Non-pigmented ciliary epithelial cell (primary cell): ENCODE measurements at regions not wholly inside any gene's neighbourhood (a gene's known extent, or its start where the extent isn't known, plus 50 kb on each side); places are given as distances from the start of the nearest gene placed in this dataset.

Experiments used
- DNase-seq: peaks from one replicate; pipeline ENCODE4 v3.0.0-alpha.2; 2010; ENCODE audit warnings: low read depth

GRCh38 chr14:84657911-84658310, 872.0 kb upstream of the FLRT2 start:
- DNase-seq, result no peak

DNA sequence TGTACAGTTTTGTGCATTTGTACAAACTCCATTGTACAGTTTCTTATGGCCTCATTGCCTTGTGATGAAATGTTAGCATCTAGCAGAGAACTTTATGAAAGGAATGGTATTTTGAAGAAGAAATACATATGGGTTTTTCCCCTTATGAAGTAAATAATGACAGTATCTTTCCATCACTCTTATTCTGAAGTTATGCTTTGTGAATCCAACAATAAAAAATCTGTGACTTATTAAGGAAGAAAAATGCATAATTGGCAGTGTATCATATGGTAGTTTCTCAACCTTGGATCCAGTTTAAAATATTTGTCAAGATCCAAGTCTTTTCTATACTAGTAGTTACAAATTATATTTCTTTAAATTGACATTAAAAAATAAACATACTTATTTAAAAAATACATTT, 859.1 kb upstream of the FLRT2 start:
- DNase-seq, result no peak

DNA sequence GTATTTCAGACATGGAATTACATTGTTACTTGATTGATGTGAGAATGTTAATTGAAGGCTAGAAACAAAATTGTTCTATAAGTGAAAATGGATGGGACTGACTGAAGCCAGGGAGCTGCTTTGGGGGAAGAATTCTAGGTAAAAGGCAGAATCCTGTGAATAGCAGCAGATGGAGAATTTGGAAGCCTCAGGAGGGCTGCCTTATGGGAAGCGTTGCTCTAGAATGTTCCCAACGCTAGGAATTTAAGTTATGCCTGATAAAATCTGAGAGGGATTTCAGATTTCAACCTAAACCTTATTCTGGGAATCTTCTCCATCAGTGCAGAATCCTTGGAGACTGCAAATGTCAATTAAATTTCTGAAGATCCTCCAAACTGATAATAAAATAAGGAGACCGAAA, 858.2 kb upstream of the FLRT2 start:
- DNase-seq, result no peak

DNA sequence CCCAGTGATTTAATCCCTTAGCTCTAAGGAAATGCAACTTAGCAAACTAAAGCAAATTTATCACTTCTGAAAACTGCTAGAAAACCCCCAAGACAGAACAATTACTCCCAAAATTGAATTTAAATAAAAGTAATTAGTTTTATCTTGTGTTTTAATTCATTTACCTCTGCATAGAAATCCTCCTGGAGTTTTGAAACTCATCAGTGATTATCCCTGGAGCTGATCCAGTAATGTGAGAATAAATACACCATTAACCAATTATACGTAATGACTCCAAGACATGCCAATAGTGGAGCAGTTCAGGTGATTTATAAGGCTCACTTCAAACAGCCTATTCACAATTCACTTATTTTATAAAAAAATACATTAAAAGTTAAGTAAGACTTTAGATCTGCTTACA, 855.3 kb upstream of the FLRT2 start:
- no peak for DNase-seq

GRCh38 chr14:84686550-84686949, 843.4 kb upstream of the FLRT2 start:
- DNase-seq, result no peak

- DNase-seq, result no peak
Measured at GRCh38 chr14:84688297-84689025, 841.5 kb upstream of the FLRT2 start.

GRCh38 chr14:84694161-84694560, 835.8 kb upstream of the FLRT2 start:
- DNase-seq, result no peak

- DNase-seq, result no peak
Measured at GRCh38 chr14:84704601-84705000, 825.3 kb upstream of the FLRT2 start.

DNA sequence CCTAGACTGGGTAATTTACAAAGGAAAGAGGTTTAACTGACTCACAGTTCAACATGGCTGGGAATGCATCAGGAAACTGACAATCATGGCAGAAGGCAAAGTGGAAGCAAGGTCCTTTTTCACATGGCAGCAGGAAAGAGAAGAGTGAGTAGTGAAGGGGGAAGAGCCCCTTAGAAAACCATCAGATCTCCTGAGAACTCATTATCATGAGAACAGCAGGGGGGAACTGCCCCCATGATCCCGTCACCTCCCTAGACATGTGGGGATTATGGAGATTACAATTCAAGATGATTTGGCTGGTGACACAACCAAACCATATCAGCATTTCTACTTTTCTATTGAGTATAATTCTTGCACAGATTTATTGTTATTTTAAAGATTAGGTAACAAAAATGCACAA, 822.1 kb upstream of the FLRT2 start:
- DNase-seq, result no peak

DNA sequence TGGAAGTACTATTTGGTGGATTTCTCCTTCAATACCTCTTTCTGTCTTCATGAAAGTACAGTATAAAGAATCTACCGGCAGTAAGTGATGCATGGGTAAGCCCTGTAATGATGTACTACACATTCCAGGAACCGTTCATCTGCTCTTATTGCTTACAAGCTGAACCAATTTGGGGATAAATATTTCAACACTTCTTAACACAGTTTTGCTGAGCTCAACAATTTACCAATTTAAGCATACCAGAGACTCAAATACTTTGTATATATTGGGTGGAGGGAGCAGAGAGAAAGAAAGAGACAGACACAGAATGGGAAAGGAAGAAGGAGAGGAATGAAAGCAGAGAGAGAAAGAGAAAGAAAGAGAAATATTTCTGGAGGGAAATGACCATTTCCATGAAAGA, 821.1 kb upstream of the FLRT2 start:
- DNase-seq, result no peak

DNA sequence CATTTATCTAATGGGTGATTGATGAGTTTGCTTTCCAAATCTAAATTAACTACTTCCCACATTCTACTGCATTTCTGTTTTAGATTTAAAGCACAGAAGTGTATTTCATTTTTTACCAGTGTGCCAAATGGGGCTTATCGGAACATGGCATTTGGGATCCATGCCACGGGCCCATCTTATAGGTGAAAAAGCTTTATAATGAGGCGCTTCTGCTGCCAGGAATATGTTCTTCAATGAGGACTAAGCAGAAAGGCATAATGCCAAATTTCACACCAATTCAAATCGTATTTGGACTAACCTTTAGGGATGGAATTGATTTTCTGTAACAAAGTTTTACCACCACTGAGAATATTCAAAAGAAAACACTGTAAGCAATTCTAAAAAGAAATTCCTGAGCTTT, 803.5 kb upstream of the FLRT2 start:
- DNase-seq, result no peak

DNA sequence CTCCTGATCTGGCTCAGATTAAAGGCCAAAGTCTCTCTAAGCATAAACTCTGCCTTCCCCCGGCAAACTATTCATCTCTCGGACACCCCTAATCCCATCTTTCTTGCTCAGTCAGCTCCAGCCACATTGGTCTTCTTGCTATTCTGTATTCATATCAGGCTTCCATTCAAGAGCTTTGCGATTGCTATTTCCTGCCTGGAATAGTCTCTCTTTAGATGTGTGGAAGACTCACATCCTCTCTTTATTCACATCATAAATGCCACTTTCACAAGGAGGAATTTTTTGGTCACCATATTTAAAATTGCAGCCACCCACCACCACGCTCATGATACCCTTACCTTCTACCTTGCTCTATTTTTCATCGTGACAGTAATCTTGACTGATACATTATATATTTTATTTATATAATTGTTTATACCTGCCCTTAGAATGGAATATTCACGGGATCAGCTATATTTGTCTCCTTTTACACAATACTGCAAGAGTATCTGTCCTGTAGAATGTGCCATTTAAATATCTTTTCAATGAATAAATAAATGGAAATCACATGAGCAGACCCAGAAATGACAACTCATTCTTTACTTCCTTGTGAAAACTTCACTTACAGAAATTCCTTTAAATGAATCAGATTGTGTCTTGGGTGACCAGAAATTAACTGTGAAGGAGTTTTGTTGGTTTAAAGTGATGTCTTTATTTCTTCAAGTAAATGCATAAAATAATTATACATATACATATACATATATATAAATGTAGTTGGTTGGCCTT, 780.6 kb upstream of the FLRT2 start:
- DNase-seq, result no peak

GRCh38 chr14:84750284-84750683, 779.7 kb upstream of the FLRT2 start:
- DNase-seq, result no peak

- peak; percentile 74 for DNase-seq
Measured at GRCh38 chr14:84750763-84751554, 779.0 kb upstream of the FLRT2 start.

DNA sequence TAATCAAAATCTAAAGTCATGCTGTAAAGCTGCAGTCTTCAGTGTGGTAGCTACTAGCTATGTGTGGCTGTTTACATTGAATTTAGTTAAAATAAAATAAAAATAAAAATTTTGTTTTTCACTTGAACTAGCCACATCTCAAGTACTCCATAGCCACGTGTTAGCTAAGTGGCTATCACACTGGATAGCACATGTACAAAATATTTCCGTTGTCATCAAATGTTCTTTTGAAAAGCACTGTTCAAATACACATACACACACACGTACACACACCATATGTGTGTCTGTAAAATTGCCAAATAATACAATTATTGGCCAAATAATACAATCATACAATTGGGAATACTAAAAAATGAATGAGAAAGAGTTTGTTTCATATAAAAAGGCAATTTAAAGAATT, 778.2 kb upstream of the FLRT2 start:
- DNase-seq, result no peak

DNA sequence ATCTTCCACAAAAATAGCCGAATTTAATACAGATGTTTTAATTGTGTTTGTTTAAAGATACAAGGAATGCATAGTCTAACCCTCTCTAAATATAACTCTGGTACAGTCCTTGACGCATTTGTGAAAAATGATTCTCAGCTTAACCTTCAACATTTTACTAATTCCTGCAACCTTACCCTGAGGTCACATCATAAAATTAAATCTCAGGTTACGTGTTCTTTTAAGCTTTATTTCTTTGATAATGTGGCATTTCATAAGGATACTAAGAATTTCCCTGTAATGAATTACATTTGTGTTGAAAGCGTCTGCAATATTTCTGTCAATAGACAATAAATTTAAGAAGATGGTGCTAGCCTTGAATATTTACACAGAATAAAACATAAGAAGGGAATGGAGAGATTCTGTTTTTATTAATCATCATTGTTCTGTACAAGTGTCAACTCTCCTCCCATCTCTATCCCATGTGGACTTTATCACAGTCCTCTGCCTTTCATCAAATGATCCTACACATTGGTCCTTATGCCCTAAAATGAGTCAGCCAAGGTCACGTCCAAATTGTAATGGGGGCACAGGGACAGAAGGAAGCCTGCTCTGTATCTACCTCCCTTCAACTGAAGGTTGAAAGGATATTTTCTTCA, 769.3 kb upstream of the FLRT2 start:
- no peak for DNase-seq

GRCh38 chr14:84767434-84767833, 762.5 kb upstream of the FLRT2 start:
- no peak for DNase-seq

DNA sequence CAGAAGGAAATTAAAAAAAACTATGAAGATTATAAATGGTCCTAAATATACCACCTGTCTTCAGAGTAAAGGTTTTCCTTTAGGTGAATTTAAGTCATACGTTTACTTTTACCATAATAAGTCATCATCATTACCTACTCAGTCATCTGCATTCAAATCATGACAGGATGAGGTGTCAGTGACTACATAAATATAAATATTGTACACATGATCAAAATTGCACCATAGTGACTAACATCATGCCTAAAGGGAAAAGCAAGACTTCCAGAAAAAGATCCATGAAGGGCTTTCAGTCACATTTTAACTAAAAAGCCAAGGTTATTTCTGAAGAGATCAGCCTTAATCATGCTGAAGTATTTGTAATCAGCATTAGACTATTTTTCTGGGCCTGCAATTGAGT, 759.9 kb upstream of the FLRT2 start:
- DNase-seq, result no peak

DNA sequence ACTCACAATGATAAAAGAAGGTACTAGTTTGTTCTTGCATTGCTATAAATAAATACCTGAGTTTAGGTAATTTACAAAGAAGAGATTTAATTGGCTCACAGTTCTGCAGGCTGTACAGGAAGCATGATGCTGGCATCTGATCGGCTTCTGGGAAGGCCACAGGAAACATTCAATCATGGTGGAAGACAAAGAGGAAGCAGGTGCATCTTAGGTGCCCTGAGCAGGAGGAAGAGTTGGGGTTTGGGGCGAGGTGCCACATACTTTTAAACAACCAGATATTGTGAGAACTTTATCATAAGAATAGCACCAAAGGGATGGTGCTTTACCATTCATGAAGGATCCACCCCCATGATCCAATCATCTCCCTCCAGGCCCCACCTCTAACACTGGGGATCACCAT, 752.6 kb upstream of the FLRT2 start:
- DNase-seq, result no peak

GRCh38 chr14:84782902-84783301, 747.0 kb upstream of the FLRT2 start:
- no peak for DNase-seq

DNA sequence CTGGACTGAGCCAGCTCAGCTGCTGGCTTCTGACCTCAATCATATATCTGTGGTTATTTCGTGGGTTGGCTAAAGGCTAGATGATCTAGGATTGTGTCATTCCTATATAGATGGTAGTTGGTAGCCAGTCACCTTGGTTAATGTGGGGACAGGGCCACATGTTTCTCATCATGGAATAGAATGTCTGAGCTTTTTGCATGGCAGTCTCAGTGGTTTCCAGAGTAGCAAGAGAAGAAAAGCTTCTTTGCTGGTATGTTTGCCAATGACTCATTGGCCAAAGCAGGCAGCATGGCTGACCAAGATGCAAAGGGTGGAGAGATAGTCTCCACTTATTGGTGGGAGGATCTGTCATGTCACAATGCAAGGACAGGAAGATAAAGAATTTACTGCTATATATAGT, 746.4 kb upstream of the FLRT2 start:
- DNase-seq, result no peak

DNA sequence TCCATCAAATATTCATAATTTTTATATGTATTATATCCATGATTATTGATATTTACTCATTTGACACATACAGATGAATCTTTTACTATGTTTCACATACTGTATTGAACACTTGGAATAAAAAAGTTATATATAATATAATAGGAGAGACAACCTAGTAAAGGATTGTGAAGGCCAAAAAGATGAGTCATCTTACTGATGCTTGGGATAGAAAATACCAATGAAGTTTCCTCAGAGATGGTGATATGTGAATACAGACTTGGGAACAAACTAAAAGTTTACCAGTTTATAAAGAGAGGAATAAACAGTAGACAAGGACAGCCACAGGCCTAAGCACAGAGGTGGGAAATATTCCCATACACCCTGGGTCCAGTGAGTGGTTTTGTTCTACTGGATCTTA, 743.9 kb upstream of the FLRT2 start:
- no peak for DNase-seq

GRCh38 chr14:84789012-84789411, 740.9 kb upstream of the FLRT2 start:
- DNase-seq, result no peak
